ENCODE measurements at regions not wholly inside any gene's neighbourhood (a gene's known extent, or its start where the extent isn't known, plus 50 kb on each side); places are given as distances from the start of the nearest gene placed in this dataset.

- no peak for DNase-seq (ENCODE audit: low spot score)
Observed at GRCh38 chr7:41910940-41911600, 208.2 kb upstream of the INHBA start.

- DNase-seq (ENCODE audit: low spot score) = no peak
Observed at GRCh38 chr7:41907444-41907843, 204.6 kb upstream of the INHBA start.

GRCh38 chr7:41900532-41900931 lies 197.6 kb upstream of the INHBA start:
- no peak for DNase-seq (ENCODE audit: low spot score)

- no peak for DNase-seq (ENCODE audit: low spot score)
Observed at GRCh38 chr7:41899823-41900433, 197.0 kb upstream of the INHBA start.

DNA sequence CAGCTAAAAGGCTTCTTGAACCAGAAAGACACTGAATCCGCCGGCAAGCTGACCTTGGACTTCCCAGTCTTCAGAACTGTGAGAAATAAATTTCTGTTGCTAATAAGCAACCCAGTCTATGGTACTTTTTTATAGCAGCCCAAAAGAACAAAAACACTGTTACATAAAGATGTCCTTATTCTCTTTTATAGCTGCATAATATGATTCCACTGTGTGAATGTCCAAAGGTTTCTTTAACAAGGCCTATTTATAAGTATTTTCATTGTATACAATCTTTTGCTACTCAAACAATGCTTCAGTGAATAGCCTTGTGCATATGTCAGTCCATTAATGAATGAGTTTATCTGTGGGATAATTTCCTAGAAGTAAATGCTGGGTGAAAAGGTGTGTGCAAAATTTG lies 190.8 kb upstream of the INHBA start:
- no peak for DNase-seq (ENCODE audit: low spot score)

GRCh38 chr7:41892356-41893100 lies 189.6 kb upstream of the INHBA start:
- DNase-seq (ENCODE audit: low spot score) = no peak

DNA sequence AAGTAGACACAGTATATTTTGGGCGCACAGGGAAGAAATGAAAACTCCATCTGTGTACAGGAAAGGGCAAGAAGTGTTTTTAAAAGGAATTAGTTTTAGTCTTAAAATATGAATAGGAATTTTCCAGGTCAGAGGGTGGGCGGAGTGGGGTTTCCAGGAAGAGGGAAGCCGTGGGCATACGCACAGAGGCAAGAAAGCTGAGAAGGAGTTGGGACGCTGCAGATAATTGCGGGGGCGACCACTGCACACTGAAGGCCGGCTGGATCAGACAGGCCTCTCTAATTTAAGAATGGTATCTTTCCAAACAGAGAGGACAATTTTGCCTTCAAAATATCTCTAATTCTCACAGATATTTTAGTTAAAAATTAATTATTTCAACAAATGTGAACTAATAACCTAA lies 189.1 kb upstream of the INHBA start:
- DNase-seq (ENCODE audit: low spot score) = no peak

DNA sequence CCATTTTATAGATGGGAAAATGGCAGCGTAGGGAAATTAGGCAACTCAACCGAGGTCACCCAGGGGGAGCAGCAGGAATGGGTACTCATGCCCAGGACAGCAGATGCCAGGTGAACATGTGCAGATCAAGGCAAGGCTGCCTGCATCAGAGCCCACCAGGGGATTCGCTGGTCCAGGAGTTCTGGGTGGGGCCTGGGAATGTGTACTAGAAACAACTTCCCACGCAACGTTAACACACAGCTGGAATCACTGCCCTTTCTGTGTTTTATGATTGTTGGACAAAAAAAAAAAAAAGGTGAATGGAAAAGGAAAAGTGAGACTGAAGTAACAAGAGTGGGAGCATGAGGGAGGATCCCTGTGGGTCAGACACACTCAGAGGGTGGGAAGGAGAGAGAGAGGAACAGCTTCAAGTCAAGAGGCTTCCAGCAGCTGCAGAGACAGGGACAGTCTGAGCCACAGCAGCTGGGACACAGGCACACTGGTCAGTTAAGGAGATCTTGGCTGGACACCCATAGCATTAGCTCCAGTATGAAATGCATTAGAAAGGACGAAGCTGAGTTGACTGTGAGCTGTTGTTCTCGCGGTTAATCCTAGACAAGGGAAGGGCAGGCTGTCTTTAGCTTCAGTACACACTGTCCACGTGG lies 187.9 kb upstream of the INHBA start:
- no peak for DNase-seq (ENCODE audit: low spot score)

DNA sequence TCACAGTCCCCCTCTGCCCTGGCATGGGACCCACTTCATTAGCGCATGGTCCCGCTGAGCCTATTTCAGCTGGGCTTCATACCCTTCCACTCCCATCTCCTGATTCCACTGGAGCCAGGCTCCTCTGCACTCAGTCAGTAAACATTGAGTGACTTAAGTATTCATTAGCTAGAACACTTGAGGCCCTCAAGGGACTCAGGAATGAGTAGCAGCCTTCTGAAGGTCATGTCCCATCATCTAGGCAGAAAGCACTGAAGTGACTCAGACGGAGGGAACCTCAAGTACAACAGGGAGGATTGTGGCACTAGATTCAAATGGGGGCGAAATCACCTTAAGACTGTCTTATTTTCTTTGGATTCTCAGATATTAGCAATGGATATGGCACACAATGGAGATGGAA lies 186.6 kb upstream of the INHBA start:
- no peak for DNase-seq (ENCODE audit: low spot score)

- no peak for DNase-seq (ENCODE audit: low spot score)
Observed at GRCh38 chr7:41889040-41889439, 186.2 kb upstream of the INHBA start.

- no peak for DNase-seq (ENCODE audit: low spot score)
Observed at GRCh38 chr7:41887416-41887815, 184.5 kb upstream of the INHBA start.

- DNase-seq (ENCODE audit: low spot score) = no peak
Observed at GRCh38 chr7:41886901-41887311, 184.0 kb upstream of the INHBA start.

DNA sequence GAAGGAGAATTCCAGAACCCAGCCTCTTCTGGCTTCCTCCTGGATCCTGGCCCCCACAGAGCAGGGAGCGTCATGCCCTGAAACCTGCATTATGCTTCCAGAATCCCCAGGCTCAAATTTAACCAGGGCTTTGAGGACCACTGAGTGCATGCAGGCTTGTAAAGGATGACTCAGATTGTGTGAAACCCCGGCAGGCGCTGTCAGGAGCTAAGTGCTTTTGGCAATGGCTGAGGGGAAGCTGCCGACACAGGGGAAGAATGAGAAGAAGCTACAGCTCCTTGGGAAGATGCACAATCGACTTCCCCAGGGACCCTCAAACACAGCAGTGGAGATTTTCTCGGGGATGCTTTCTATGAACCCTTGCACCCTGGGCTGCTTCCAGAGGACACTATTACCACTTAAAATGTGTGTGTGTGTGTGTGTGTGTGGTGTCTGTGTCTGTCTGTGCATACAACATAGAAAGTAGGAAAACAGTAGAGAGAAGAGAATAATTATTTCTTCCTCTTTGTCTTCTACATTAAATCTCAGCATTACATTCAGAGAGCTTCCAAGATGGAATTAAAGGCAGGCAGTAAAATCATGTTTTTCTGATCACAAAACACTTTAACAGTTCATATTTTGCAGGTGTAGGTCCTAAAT lies 183.5 kb upstream of the INHBA start:
- no peak for DNase-seq (ENCODE audit: low spot score)

DNA sequence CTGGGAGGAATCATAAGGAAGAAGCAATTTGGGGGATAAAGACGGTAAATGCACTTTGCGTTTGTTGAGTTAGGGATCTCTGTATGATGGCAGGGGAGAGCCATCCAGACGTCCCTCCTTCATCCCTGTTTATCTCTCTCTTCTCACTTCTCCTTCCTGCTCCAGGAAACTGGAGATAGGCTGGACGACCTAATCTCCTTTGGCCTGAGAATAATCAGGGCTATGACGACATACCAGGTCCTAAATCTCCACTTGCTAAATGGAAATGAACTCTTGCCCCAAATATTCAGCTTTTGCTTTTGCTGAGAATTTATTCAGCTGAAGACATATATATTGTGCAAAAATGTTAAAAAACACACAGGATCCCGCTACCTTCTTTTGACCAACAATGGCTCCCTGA lies 182.9 kb upstream of the INHBA start:
- DNase-seq (ENCODE audit: low spot score) = no peak

GRCh38 chr7:41885078-41885477 lies 182.2 kb upstream of the INHBA start:
- no peak for DNase-seq (ENCODE audit: low spot score)

DNA sequence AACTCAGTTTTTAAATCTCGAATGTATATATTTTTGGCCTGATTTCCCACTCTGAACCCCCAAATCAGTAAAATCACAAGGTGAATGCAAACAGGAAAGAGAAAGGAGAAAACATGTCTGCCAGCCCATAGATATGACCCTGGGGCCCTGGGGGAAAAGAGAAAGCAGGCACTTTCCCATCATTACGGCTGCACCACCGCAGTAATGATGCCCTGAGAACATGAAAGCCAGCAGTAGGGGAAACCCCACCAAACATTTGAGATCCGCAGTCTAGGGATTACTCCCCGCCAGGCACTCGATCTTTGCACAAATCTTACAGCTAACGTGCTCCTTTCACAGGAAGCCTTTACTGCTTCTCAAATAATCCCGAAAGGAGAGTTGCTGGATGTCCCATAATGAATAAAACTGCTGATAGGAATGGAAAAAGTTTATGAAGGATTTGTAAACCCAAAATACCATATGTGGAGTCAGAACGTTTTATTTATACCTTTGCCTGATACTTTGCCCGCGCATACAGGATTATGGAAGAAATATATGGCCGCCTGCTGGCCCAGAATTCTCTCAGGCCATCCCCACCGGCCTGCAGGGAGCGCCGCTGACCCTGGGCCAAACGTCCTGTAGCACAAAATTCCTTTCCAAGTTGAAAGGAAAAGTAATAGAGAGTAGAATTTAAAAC lies 180.0 kb upstream of the INHBA start:
- no peak for DNase-seq (ENCODE audit: low spot score)

DNA sequence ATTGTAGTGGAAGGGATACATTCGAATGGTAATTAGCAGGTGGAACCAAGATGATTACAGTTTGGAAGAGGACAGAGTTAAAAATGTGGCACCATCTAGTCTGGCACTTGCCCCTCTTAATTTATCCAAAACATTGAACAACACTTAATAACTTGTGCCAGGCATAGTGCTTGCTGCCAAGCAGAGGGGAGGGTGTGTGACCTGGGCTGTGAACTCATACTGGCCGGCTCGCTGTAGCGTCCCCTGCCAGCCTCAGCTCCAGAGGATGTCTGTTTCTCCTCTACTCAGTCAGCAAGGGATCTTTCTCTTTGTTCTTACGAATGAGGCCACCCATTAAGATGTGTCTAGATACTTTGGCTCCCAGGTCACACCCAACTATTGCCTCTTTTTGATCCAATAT lies 179.4 kb upstream of the INHBA start:
- no peak for DNase-seq (ENCODE audit: low spot score)

DNA sequence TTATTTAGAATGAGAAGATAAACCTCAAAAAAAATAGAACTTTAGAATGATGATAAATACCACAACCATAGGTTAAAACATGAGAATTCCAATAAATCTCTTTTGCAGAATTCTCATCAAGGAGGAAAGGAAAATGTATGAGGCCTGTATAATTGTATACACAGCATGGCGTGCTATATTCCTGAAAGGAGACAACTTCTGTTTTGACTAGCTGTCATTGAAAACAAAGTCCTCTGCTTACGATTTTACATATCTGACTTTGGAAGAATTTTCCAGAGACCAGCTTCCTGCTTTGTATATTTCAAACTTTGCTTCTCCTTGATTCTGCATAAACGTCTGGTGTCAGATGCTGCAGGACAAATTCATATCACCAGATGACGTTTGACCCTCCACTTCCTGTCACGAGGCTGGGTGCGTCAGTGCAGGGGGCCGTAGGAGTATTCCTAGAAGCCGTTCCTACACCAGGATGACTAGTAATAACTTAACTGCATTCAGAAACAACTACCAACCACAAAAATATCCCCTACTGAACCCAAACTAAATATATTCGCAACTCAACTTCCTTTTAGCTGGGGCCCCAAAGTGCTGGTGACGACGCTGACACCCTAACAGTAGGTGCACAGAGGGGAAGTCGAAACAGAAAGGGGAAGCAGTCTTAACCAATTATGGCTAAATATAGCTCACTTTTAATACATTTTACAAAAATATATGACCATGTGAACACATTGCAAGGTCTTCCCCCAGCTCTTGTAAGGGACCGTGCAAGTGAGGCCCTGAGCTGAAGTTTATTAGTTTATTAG lies 178.6 kb upstream of the INHBA start:
- no peak for DNase-seq (ENCODE audit: low spot score)

DNA sequence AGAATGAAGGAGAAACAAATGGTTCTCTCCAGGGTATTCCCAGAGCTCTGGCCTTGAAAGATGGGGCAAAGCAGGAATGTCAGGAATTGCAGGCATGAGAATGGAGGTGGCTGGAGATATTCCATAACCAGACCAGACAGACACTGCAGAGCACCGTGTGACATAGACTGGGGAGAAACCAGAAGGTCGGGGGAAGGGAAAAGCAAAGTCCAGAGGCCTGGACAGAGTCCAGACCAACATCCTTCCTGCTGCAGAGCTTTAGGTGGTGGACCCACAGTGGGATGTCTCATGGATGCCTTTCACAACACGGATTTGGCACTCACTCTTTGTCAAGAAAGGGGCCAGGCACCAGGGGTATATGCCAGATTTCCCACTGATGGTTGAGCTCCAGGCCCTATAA lies 177.2 kb upstream of the INHBA start:
- no peak for DNase-seq (ENCODE audit: low spot score)

GRCh38 chr7:41879403-41879802 lies 176.5 kb upstream of the INHBA start:
- DNase-seq (ENCODE audit: low spot score) = no peak

Data from hematopoietic multipotent progenitor cell treated with erythropoietin and hydrocortisone succinate and interleukin-3 and kit ligand, for 17 days (in vitro differentiated cells).